ENCODE measurements at regions not wholly inside any gene's neighbourhood (a gene's known extent, or its start where the extent isn't known, plus 50 kb on each side); places are given as distances from the start of the nearest gene placed in this dataset.

DNA sequence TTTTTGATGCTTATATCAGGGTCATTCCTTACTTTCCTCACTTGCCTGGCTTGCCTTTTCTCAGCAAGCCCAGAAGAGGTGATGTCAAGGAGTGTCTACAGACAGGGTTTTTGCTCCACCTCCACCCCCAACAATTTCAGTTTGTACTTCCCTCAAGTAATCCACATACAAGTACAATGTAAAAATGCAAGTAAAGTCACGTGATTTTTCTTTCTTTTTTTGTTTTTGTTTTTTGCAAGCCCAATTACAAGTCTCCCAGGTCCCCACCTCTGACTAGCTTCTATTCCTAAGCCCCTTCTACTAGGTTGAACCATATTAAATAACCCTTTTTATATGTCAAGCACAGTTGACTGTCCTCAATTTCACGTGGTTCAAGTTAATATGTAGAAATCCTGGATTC, 579.6 kb downstream of the DIAPH3 start:
- no peak for DNase-seq (ENCODE audit: low spot score)
- no peak overlapping the region for H3K27ac ChIP-seq
- TF ChIP-seq, protein P1, sequence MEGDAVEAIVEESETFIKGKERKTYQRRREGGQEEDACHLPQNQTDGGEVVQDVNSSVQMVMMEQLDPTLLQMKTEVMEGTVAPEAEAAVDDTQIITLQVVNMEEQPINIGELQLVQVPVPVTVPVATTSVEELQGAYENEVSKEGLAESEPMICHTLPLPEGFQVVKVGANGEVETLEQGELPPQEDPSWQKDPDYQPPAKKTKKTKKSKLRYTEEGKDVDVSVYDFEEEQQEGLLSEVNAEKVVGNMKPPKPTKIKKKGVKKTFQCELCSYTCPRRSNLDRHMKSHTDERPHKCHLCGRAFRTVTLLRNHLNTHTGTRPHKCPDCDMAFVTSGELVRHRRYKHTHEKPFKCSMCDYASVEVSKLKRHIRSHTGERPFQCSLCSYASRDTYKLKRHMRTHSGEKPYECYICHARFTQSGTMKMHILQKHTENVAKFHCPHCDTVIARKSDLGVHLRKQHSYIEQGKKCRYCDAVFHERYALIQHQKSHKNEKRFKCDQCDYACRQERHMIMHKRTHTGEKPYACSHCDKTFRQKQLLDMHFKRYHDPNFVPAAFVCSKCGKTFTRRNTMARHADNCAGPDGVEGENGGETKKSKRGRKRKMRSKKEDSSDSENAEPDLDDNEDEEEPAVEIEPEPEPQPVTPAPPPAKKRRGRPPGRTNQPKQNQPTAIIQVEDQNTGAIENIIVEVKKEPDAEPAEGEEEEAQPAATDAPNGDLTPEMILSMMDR (IDR thresholded peaks at IDR 0.05): no peak
- H3K4me3 ChIP-seq: no peak overlapping the region

GRCh38 chr13:59584761-59585670, 578.7 kb downstream of the DIAPH3 start:
- Histone ChIP-seq H3K4me3 (no peak overlapping the region), H3K27ac (no peak overlapping the region)
- DNase-seq (ENCODE audit: low spot score): no peak
- TF ChIP-seq, protein P1 (IDR thresholded peaks at IDR 0.05): no peak

GRCh38 chr13:59587030-59587429, 576.7 kb downstream of the DIAPH3 start:
- TF ChIP-seq, protein P1 (IDR thresholded peaks at IDR 0.05): no peak
- no peak for DNase-seq (ENCODE audit: low spot score)
- H3K27ac ChIP-seq: no peak overlapping the region
- no peak overlapping the region for H3K4me3 ChIP-seq

- no peak for DNase-seq (ENCODE audit: low spot score)
- TF ChIP-seq, protein P1 (IDR thresholded peaks at IDR 0.05): no peak
- no peak overlapping the region for H3K4me3 ChIP-seq
Observed at GRCh38 chr13:59587971-59588716, 575.6 kb downstream of the DIAPH3 start.

DNA sequence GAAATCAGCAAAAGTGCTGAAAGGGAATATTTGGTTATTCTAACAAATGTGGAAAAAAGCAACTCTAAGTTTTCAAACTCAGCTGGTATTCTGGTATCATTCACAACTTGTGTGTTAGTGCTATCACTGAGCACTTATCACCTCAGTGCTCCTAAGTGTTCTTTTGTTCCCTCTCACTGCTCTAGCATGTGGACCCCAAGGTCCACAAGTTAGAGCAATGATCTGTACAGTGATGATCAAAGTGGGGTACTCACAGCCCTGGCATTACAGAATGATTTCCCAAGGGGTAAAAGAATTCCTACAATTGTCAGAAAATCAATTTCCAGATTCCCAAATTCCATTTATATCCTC, 575.0 kb downstream of the DIAPH3 start:
- no peak for DNase-seq (ENCODE audit: low spot score)
- Histone ChIP-seq H3K4me3 (no peak overlapping the region), H3K27ac (no peak overlapping the region)
- TF ChIP-seq, protein P1 (IDR thresholded peaks at IDR 0.05): no peak

More at GRCh38 chr13:59587971-59588716, 575.6 kb downstream of the DIAPH3 start:
- H3K27ac ChIP-seq: no peak overlapping the region

GRCh38 chr13:59601993-59602392, 561.7 kb downstream of the DIAPH3 start:
- no peak overlapping the region for H3K4me3 ChIP-seq
- DNase-seq (ENCODE audit: low spot score): no peak
- H3K27ac ChIP-seq: no peak overlapping the region
- TF ChIP-seq, protein P1 (IDR thresholded peaks at IDR 0.05): no peak
